HG03064 (cell line): ENCODE measurements at regions not wholly inside any gene's neighbourhood (a gene's known extent, or its start where the extent isn't known, plus 50 kb on each side); places are given as distances from the start of the nearest gene placed in this dataset.
"Not testable (repeated sequence)": the region's sequence is repeated elsewhere in the genome, so short reads cannot be mapped to it uniquely, and the experiment has no call there.

Experiments
- ATAC-seq: cut with Tn5 transposase; IDR thresholded peaks from one replicate; pipeline ENCODE4 v1.9.1; 2021; ENCODE audit warnings: low read depth; ENCODE audit not compliant: unreplicated experiment

- ATAC-seq = no peak
These were observed 1096.9 kb upstream of the ALCAM start for GRCh38 chr3:104269771-104270170.

GRCh38 chr3:104273046-104273649, 1093.6 kb upstream of the ALCAM start:
- ATAC-seq = no peak

GRCh38 chr3:104275199-104275598, 1091.5 kb upstream of the ALCAM start:
- no peak for ATAC-seq

DNA sequence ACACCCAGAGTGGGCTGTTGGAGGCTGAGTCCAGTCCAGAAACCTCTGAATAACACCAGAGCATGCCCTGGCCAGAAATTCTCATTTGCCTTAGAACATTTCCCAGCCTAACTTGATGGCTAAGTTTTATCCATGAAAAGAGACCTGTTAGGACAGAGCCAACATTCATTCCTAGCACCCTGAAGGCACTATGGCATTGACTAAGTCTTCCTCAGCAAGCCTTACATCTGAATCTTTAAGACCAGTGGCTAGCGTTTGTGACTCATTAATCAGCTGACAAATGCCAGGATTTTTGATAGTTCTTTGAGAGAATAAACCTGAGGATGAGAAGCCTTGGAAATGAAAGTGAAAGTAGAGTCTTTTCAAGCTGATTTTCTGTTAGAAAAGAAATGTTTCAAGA, 1087.1 kb upstream of the ALCAM start:
- no peak for ATAC-seq

GRCh38 chr3:104281713-104282112, 1085.0 kb upstream of the ALCAM start:
- ATAC-seq = no peak

- ATAC-seq = no peak
These were observed 1080.1 kb upstream of the ALCAM start for GRCh38 chr3:104286645-104287044.

DNA sequence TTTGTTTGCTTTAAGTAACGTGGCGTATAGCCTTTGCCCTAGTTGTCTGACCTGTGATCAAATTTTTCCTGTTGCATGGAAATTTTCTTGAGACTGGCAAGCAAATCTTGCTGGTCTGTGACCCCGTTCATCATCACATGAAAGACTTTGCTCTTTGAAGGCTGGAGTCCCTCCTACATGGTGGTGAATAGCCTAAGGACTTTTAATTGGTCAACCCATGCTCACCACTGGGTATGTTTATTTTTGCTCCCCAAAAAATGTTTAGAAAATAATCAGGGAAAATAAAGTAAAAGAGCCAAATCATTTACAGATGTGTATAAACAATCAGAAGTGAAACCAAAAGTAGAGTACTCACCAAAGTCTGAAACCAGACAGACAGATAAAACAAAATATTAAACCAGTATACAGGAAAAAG, 1075.3 kb upstream of the ALCAM start:
- peak; percentile 83 for ATAC-seq

GRCh38 chr3:104291878-104292277, 1074.8 kb upstream of the ALCAM start:
- peak; percentile 25 for ATAC-seq

GRCh38 chr3:104297617-104298016, 1069.1 kb upstream of the ALCAM start:
- no peak for ATAC-seq

DNA sequence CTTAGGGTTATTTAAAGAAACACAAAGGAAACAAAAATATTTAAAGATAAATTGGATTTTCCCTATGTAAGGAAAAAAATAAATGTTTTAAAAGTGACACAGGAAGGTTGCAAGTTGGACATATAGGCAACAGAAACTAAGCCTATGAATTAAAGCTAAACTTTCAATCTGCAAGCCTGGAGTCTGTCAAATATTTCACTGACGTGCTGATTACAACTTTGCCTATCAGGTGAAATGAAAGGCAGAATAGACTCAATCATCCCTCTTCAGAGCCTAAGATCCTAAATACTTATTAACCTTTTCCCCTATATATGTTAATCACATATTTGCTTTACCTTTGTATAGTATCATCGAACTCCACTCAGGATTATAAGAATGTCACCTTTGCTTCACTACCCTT, 1068.0 kb upstream of the ALCAM start:
- ATAC-seq = no peak

DNA sequence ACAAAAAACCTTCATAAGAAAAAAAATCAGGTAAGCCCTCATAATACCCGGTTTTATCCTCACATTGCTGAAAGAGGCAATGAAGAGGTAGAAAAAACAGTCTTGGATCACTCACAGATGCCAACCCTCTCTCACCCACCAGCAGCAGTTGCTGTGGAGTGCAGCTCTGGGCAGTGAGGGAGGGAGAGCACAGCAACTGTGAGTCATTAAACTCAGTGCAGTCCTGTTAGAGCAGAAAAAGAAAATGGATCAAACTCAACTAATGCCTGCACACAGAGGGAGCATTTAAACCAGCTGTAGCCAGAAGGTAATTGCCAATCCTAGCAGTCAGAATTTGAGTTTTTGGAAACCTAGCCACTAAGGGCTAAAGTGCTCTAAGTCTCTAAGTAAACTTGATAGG, 1050.6 kb upstream of the ALCAM start:
- no peak for ATAC-seq

DNA sequence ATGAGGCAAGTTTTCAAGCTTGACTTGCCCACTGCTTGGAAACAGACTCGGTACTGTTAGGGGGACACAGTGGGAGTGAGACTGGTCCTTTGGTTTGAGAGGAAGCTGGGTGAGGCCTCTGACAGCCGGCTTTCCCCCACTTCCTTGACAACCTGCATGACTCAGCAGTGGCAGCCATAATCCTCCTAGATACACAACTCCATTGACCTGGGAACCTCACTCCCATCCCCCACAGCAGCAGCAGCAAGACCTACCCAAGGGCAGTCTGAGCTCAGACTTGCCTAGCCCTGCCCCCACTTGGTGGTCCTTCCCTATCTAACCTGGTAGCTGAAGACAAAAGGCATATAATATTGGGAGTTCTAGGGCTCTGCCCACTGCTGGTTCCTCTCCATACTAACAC, 1043.5 kb upstream of the ALCAM start:
- no peak for ATAC-seq

DNA sequence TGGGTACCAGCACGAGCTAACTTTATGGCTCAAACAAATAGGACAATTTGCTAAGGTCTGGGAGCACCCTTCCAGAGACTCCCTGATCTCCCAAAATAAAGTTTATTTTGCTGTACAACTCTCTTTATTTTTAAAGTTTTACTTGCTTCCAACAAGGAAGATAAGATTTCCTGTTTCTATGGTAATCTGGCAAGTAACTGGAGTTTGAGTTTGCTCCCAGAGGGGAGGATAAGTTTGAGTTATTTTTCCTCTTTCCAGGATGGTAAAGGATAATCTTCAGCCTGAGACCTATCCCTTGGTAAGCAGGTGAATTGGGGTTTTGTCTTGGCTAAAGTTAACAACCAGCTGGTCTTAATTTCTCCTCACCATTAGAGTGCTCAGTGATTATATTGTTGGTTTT, 1019.4 kb upstream of the ALCAM start:
- ATAC-seq = no peak

GRCh38 chr3:104349836-104350235, 1016.9 kb upstream of the ALCAM start:
- no peak for ATAC-seq

- ATAC-seq = no peak
These were observed 1012.8 kb upstream of the ALCAM start for GRCh38 chr3:104353951-104354350.

- no peak for ATAC-seq
These were observed 1007.2 kb upstream of the ALCAM start for GRCh38 chr3:104359546-104359945.

DNA sequence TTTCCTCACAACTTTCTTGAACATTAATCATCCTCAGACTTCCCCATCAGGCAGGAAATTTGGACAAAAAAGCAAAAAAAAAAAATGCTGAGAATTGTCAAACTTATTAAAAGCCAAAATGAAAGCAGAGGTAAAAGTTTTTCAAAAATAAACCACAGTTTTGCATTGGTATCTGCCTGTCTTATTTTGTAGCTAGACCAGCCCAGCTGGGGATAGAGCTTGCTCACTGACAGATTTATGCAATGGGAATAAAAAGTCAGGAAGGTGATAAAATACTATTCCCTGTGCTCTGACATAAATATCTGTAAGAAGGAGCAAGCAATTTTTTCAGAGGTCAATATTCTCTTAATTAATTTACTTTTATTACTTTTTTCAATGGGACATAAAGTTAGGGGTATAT, 1006.7 kb upstream of the ALCAM start:
- ATAC-seq = no peak

DNA sequence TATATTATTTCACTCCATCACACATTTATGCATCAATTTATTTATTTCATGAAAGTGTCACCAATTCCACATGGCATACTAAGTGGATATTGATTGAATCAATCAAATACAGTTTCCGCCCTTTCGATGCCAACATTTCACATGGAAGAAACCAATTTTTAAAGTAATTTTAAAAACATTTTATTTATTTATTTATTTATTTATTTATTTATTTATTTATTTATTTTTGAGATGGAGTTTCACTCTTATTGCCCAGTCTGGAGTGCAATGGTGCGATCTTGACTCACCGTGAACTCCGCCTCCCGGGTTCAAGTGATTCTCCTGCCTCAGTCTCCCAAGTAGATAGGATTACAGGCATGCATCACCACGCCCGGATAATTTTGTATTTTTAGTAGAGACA, 1005.0 kb upstream of the ALCAM start:
- ATAC-seq = not testable (repeated sequence)

- ATAC-seq = no peak
These were observed 1004.4 kb upstream of the ALCAM start for GRCh38 chr3:104362319-104362718.

GRCh38 chr3:104367000-104367399, 999.7 kb upstream of the ALCAM start:
- ATAC-seq = no peak

DNA sequence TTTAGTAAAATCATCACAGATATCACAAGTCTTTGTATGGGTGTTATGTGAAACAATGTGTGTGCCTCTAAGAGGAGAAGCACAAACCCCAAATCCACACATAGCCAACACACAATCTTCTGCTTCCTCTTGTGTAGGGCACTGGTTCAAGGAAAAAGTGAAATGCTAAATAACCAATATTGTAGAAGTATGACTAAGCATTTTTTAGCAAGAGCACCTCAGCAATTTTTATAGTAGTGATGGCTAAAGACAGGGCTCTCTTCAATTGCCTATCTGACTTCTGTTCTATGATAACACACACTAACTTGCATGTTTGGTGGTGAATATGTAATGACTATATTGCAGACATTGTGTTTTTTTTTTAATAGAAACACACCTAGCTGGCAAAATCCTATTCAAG, 997.9 kb upstream of the ALCAM start:
- no peak for ATAC-seq

DNA sequence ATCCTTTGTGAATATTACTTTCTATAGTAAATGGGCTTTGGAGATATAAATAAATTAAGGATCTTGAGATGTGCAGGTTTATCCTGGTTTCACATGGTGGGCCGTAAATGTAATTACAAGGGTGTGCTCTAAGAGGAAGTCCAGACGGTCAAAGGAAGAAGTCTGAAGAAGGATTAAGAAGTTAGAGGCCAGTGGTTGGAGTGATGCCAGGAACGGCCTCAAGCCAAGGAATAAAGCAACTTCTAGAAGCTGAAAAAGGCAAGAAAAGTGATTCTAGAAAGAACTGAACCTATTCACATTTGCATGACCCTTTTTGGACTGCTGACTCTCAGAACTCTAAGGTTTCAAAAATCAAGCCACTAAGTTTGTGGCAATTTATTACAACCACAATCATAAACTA, 981.3 kb upstream of the ALCAM start:
- ATAC-seq = no peak

GRCh38 chr3:104388619-104389018, 978.1 kb upstream of the ALCAM start:
- no peak for ATAC-seq
